Body of pancreas (tissue), 4 donors: ENCODE measurements at regions not wholly inside any gene's neighbourhood (a gene's known extent, or its start where the extent isn't known, plus 50 kb on each side); places are given as distances from the start of the nearest gene placed in this dataset.

Source experiments
- POLR2A ChIP-seq, 3 donors: fragments of 450-650 bp; IDR thresholded peaks; one replicate each; pipeline ENCODE4 v1.6.1; 2016; ENCODE audit warnings: antibody characterized with exemption in 3 of 3, mild to moderate bottlenecking in 2 of 3
- TF ChIP-seq, protein P1 (sequence below), 7 experiments: fragments of 450-650 bp in 4 of 7; fragments of 200-600 bp in 3 of 7; sonication (generic) in 3 of 7; IDR thresholded peaks; one replicate each; pipeline ENCODE4 v1.5.1; 2016 to 2019; ENCODE audit warnings: antibody characterized with exemption in 7 of 7

DNA sequence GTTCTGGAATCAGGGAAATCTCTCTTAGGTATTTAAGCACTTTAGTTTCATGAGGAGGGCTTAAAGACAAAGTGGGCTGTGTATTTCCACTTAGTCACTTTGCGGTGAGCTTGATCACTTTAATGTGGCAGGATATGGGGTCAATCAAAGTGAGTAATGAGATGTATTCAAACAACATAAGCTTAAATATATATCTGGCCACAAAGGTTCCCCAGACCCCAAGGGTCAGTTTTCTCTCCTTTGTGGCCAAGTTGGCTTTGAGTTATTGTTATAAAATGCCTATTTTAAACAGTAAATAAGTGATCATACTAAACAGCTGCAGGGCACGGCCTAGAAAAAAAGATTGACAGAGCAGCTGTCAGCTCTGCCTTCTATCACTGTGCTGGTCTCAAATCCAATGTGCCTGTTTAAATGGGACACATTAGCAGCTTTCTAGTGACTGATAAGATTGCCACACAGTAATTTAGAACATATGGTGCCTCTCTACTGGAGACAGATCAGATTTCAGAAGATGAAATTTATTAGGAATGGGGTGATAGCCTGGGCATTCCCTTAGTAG, 363.9 kb downstream of the AGTPBP1 start:
- no peak for TF ChIP-seq POLR2A (IDR thresholded peaks at IDR 0.05)
- TF ChIP-seq, protein P1, sequence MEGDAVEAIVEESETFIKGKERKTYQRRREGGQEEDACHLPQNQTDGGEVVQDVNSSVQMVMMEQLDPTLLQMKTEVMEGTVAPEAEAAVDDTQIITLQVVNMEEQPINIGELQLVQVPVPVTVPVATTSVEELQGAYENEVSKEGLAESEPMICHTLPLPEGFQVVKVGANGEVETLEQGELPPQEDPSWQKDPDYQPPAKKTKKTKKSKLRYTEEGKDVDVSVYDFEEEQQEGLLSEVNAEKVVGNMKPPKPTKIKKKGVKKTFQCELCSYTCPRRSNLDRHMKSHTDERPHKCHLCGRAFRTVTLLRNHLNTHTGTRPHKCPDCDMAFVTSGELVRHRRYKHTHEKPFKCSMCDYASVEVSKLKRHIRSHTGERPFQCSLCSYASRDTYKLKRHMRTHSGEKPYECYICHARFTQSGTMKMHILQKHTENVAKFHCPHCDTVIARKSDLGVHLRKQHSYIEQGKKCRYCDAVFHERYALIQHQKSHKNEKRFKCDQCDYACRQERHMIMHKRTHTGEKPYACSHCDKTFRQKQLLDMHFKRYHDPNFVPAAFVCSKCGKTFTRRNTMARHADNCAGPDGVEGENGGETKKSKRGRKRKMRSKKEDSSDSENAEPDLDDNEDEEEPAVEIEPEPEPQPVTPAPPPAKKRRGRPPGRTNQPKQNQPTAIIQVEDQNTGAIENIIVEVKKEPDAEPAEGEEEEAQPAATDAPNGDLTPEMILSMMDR (IDR thresholded peaks at IDR 0.05) = no peak
